ENCODE measurements at regions not wholly inside any gene's neighbourhood (a gene's known extent, or its start where the extent isn't known, plus 50 kb on each side); places are given as distances from the start of the nearest gene placed in this dataset.

DNA sequence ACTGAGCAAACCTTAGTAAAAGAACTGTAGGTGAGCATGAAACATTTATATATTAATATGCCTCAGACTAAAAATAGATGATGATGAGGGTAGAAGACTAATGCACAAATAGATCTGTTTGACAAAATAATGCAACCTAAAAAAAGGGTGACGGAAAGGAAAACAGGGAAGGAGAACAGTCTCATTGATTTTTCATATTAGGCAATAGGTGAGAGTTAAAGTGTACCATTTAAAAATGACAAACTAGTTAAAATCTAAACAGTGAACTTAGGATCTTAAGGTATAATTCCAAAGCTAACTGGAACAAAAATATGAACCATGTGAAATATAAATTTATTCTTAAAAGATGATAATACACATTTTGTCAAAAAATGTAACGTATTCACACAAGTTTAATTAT, 1347.6 kb downstream of the SI start:
- DNase-seq = no peak
- Mint-ChIP-seq H3K36me3 (ENCODE audit: low read depth) (no peaks in the 10 kb centered on the region), H3K4me1 (peaks cover 2% of the 10 kb centered on the region)

DNA sequence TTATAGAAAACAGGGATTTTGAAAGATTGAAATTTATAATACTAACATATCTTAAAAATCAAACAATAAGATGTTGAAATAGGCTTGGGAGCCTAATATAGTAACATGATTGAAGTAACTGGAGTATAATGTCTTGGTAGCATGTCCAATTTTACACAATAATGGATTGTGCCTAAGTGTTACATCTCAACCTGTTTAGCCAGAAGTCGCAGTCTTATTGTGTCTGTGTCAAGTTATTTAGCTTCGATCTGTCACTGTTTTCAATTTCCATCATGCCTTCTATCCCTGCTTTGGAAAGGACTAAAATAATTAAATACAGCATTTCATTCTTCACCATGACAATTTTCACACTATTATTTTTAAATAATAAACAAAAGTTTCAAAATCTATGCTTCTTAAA, 1352.2 kb downstream of the SI start:
- H3K36me3 Mint-ChIP-seq (ENCODE audit: low read depth) = no peaks in the 10 kb centered on the region
- WGBS, 2 experiments (ENCODE audit: insufficient coverage in 1 of 2, insufficient read length in 1 of 2) = 0 to 45% methylated on average over 1 to 2 of the region's 2 CpGs
- peaks cover 12% of the 10 kb centered on the region for H3K9me3 Mint-ChIP-seq
- H3K27me3 Mint-ChIP-seq (ENCODE audit: insufficient read depth) = no peaks in the 10 kb centered on the region
- H3K27ac Mint-ChIP-seq = no peak overlapping the region
- H3K9me3 ChIP-seq (ENCODE audit: control insufficient read depth, low read length) = peaks cover 5% of the 10 kb centered on the region
- H3K4me3 Mint-ChIP-seq = no peak overlapping the region
- no peaks in the 10 kb centered on the region for H3K4me1 ChIP-seq (ENCODE audit: control insufficient read depth, insufficient read depth, low read length)
- no peak overlapping the region for H3K9ac ChIP-seq (ENCODE audit: extremely low read depth, low read length, poor library complexity, severe bottlenecking)
- no peaks in the 10 kb centered on the region for H3K36me3 ChIP-seq (ENCODE audit: control insufficient read depth, insufficient read depth, low read length)
- H3K4me3 ChIP-seq (ENCODE audit: low read length) = no peak overlapping the region
- H3K27ac ChIP-seq (ENCODE audit: low read depth, low read length) = no peak overlapping the region
- H3K4me1 Mint-ChIP-seq = peaks cover 2% of the 10 kb centered on the region
- H3K27me3 ChIP-seq (ENCODE audit: control insufficient read depth, insufficient read depth, low read length, poor library complexity, severe bottlenecking) = no peaks in the 10 kb centered on the region
- DNase-seq = no peak
- TF ChIP-seq, protein P1, sequence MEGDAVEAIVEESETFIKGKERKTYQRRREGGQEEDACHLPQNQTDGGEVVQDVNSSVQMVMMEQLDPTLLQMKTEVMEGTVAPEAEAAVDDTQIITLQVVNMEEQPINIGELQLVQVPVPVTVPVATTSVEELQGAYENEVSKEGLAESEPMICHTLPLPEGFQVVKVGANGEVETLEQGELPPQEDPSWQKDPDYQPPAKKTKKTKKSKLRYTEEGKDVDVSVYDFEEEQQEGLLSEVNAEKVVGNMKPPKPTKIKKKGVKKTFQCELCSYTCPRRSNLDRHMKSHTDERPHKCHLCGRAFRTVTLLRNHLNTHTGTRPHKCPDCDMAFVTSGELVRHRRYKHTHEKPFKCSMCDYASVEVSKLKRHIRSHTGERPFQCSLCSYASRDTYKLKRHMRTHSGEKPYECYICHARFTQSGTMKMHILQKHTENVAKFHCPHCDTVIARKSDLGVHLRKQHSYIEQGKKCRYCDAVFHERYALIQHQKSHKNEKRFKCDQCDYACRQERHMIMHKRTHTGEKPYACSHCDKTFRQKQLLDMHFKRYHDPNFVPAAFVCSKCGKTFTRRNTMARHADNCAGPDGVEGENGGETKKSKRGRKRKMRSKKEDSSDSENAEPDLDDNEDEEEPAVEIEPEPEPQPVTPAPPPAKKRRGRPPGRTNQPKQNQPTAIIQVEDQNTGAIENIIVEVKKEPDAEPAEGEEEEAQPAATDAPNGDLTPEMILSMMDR (conservative IDR thresholded peaks at IDR 0.05) = no peak

More for the DNA sequence above, 1347.6 kb downstream of the SI start:
- H3K27ac ChIP-seq (ENCODE audit: low read depth, low read length) = no peak overlapping the region
- H3K4me3 ChIP-seq (ENCODE audit: low read length) = no peak overlapping the region
- TF ChIP-seq, protein P1 (conservative IDR thresholded peaks at IDR 0.05) = no peak
- Mint-ChIP-seq H3K9me3 (no peaks in the 10 kb centered on the region), H3K4me3 (no peak overlapping the region), H3K27me3 (ENCODE audit: insufficient read depth) (no peaks in the 10 kb centered on the region), H3K27ac (no peak overlapping the region)
- 100% methylated on average over 1 of the region's 2 CpGs for WGBS, 2 experiments (ENCODE audit: insufficient coverage in 1 of 2, insufficient read length in 1 of 2)
- no peaks in the 10 kb centered on the region for H3K36me3 ChIP-seq (ENCODE audit: control insufficient read depth, insufficient read depth, low read length)
- H3K4me1 ChIP-seq (ENCODE audit: control insufficient read depth, insufficient read depth, low read length) = no peaks in the 10 kb centered on the region
- no peak overlapping the region for H3K9ac ChIP-seq (ENCODE audit: extremely low read depth, low read length, poor library complexity, severe bottlenecking)
- H3K9me3 ChIP-seq (ENCODE audit: control insufficient read depth, low read length) = no peaks in the 10 kb centered on the region
- H3K27me3 ChIP-seq (ENCODE audit: control insufficient read depth, insufficient read depth, low read length, poor library complexity, severe bottlenecking) = no peaks in the 10 kb centered on the region

DNA sequence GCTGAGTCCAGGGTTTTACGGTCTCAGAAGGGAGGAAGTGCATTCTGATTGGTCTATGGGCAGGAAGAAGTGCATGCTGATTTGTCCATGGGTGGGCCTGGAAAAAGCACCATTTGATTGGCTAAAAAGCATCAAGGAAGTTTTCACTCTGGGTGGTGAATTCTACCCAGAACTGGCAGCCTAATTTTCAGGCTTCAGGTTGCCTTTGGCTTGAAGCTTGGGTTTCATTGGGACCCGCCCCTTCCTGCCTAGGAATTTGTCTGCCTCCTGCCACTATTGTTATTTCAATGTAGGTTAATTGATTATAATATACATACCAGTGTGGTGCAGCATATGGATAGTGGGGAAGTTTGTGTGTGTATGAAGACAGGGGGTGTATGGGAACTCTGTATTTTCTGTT, 1355.9 kb downstream of the SI start:
- Histone ChIP-seq H3K4me3 (ENCODE audit: low read length) (no peak overlapping the region), H3K4me1 (ENCODE audit: control insufficient read depth, insufficient read depth, low read length) (no peaks in the 10 kb centered on the region), H3K9ac (ENCODE audit: extremely low read depth, low read length, poor library complexity, severe bottlenecking) (no peak overlapping the region), H3K9me3 (ENCODE audit: control insufficient read depth, low read length) (peaks cover 5% of the 10 kb centered on the region), H3K36me3 (ENCODE audit: control insufficient read depth, insufficient read depth, low read length) (no peaks in the 10 kb centered on the region), H3K27ac (ENCODE audit: low read depth, low read length) (no peak overlapping the region), H3K27me3 (ENCODE audit: control insufficient read depth, insufficient read depth, low read length, poor library complexity, severe bottlenecking) (no peaks in the 10 kb centered on the region)
- Mint-ChIP-seq H3K9me3 (peaks cover 15% of the 10 kb centered on the region), H3K4me3 (no peak overlapping the region), H3K27me3 (ENCODE audit: insufficient read depth) (no peaks in the 10 kb centered on the region), H3K27ac (no peak overlapping the region), H3K36me3 (ENCODE audit: low read depth) (no peaks in the 10 kb centered on the region), H3K4me1 (no peaks in the 10 kb centered on the region)
- TF ChIP-seq, protein P1 (conservative IDR thresholded peaks at IDR 0.05) = no peak
- peak; percentile 81 for DNase-seq
- 78% methylated on average over 2 of the region's 2 CpGs; no CpG with 5 or more reads in 1 of the 2 experiments for WGBS, 2 experiments (ENCODE audit: insufficient coverage in 1 of 2, insufficient read length in 1 of 2)
